GM13976 (cell line): ENCODE measurements at regions not wholly inside any gene's neighbourhood (a gene's known extent, or its start where the extent isn't known, plus 50 kb on each side); places are given as distances from the start of the nearest gene placed in this dataset.

Experiments
- DNase-seq: peaks from one replicate; pipeline ENCODE4 v3.0.0; 2012; ENCODE audit warnings: low spot score
- CTCF ChIP-seq: IDR thresholded peaks from 2 replicates; pipeline ENCODE4 v1.5.1; 2012; ENCODE audit warnings: borderline replicate concordance, mild to moderate bottlenecking; ENCODE audit not compliant: insufficient read depth; ENCODE audit errors: extremely low read depth, missing control alignments, control extremely low read depth
- in situ Hi-C: fragments of 300-500 bp; cut with MboI; formaldehyde crosslinking; loops from one replicate; pipeline ENCODE4 v1.12.0; 2022; ENCODE audit warnings: low sequenced_read_pairs, mixed read lengths, inconsistent platforms; ENCODE audit not compliant: unreplicated experiment

GRCh38 chr6:132964101-132964867, 149.9 kb downstream of the RPS12 start:
- in situ Hi-C loops = loop anchor here (10.0 kb wide), 1 partner anchor 139 kb away; no protein-coding TSS in a partner anchor
- no peak for DNase-seq
- no peak for TF ChIP-seq CTCF

DNA sequence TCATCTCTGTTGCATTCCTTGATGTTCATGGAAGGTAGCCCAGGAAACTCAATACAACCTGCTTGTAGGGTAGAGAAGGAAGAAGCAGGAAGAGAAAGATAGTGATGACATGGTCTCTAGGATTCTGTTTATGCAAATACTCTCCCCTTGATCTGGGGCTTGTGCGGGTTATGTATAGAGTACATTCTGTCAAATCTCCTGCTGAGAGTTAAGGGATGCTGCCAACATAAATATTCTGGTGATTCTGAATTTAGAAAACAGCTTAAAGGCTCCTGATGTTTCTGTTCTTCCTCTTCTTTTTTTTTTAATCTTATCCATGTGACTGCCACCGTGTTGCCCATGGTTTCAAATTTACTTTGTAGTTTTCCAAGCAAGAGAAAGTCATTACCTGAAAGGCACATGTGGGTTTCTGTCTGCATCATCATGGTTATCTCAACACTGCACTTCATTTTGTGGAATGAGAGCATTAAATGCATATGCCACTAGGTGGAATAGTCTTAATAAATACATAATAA, 150.6 kb downstream of the RPS12 start:
- in situ Hi-C loops = loop anchor here (10.0 kb wide), 1 partner anchor 140 kb away; no protein-coding TSS in a partner anchor
- no peak for DNase-seq

DNA sequence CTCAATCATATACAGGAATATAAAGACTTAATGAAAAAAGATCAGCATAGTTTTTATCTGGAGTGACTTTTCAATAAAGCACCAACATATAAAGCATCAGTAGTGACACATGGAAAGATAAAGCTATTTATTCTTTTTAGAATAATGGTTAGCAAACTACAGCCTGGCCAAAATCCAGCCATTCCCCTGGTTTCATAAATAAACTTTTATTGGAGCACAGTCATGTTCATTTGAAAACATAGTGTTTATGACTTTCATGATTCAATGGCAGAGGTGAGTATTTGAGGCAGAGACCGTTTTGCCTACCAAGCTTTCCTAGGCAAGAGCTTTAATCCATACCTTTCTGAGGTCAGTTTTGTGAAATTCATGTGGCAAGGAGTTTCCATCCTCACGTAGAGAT, 153.5 kb downstream of the RPS12 start:
- no peak for DNase-seq
- TF ChIP-seq CTCF = no peak
- in situ Hi-C loops = loop anchor here (10.0 kb wide), 1 partner anchor 143 kb away; no protein-coding TSS in a partner anchor

More for the DNA sequence above, 150.6 kb downstream of the RPS12 start:
- TF ChIP-seq CTCF = no peak

DNA sequence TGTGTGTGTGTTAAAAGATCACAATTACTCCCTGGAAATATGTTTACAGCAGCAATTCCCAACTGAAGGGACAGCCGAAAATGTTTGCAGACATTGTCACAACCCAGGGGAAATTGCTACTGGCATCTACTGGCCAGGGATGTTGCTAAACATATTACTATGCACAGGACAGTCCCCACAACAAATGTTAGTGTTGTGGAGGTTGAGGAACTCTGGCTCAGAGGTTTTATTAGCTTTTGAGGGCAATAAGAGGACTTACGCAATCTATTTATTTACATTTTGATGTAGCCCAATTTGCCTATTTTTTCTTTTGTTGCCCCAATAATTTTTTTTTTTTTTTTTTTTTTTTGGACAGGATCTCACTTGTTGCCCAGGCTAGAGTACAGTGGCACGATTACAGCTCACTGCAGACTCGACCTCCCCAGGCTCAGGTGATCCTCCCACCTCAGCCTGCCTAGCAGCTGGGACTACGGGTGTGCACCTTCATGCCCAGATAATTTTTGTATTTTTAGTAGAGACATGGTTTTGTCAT, 154.1 kb downstream of the RPS12 start:
- in situ Hi-C loops = loop anchor here (10.0 kb wide), 1 partner anchor 144 kb away; no protein-coding TSS in a partner anchor
- no peak for TF ChIP-seq CTCF
- no peak for DNase-seq

- TF ChIP-seq CTCF = no peak
- in situ Hi-C loops = loop anchor here (10.0 kb wide), 1 partner anchor 144 kb away; no protein-coding TSS in a partner anchor
- no peak for DNase-seq
These were observed 154.8 kb downstream of the RPS12 start for GRCh38 chr6:132969196-132969595.

DNA sequence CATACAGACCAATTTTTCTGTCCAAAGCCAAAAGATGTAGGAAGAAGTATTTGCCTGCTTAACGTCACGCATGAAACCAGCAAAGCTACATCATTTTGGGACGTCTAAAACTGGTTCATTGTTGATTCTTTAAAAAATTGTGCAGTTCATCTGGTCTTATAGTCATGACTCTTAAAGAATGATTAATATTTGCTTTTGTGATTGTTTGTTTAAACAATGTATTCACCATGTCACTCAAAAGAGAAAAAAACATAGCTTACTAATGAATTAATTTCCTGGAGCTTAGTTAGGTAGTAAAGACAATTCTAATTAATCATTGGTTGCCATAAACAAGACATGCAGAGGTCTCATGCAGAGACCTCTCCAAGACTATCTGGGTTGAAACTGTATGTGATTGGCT, 157.3 kb downstream of the RPS12 start:
- in situ Hi-C loops = no loop called here
- TF ChIP-seq CTCF = no peak
- no peak for DNase-seq
